GM12878 (cell line): ENCODE measurements at regions not wholly inside any gene's neighbourhood (a gene's known extent, or its start where the extent isn't known, plus 50 kb on each side); places are given as distances from the start of the nearest gene placed in this dataset.

Source experiments
- ATAC-seq: fragments of 200-7000 bp; cut with Tn5 transposase; 3 replicates; pipeline ENCODE4 v1.9.1; 2020; ENCODE audit warnings: mild to moderate bottlenecking, moderate library complexity
- BruUV-seq: library from RNA; stranded (reverse); fragments of 400-500 nt; replicated peaks from 2 replicates; lab custom pipeline; 2021; lab: Mats Ljungman, UMichigan
- CTCF ChIA-PET: fragments of 300-600 bp; sonication (Branson Sonifier 250); formaldehyde crosslinking; extraction: SDS; loops from one replicate; lab custom pipeline; 2021; ENCODE audit warnings: inconsistent platforms; lab: Yijun Ruan, JAX
- POLR2A ChIA-PET: fragments of 350-600 bp; formaldehyde crosslinking; extraction: SDS; loops from one replicate; lab custom pipeline; 2021; ENCODE audit warnings: inconsistent platforms; lab: Charles Lee
- RAD21 ChIA-PET: fragments of 300-600 bp; sonication (Branson Sonifier 250); formaldehyde crosslinking; loops from one replicate; lab custom pipeline; 2023; ENCODE audit warnings: antibody characterized with exemption; ENCODE audit not compliant: unreplicated experiment; lab: Charles Lee
- SMC1A ChIA-PET: fragments of 300-600 bp; sonication (Branson Sonifier 250); formaldehyde crosslinking; loops from one replicate; lab custom pipeline; 2023; ENCODE audit not compliant: unreplicated experiment, uncharacterized antibody; lab: Charles Lee
- DNase-seq: peaks from one replicate; pipeline ENCODE4 v3.0.0-alpha.2; 2011; ENCODE audit warnings: low read depth, low spot score
- FAIRE-seq: peaks from 3 replicates; lab custom pipeline; 2011; peaks lifted over from hg19 to GRCh38; lab: Jason Lieb, UNC
- H2AFZ ChIP-seq: 2 replicates; pipeline ENCODE4 v1.6.0; 2011; ENCODE audit warnings: low read depth, low read length, control low read depth; ENCODE audit not compliant: control insufficient read depth
- H3K27ac ChIP-seq: 2 replicates; pipeline ENCODE4 v1.5.1; 2011; ENCODE audit warnings: control low read depth; ENCODE audit not compliant: control insufficient read depth, insufficient read depth
- H3K27me3 ChIP-seq, 2 experiments: replicated peaks in 1 of 2; 2 replicates each; pipeline versions ENCODE4 v1.6.0 to v1.6.1; 2011; ENCODE audit warnings: low read length in 1 of 2; ENCODE audit not compliant: control insufficient read depth in 2 of 2, insufficient read depth in 2 of 2
- H3K36me3 ChIP-seq, 2 experiments: 2 replicates each; pipeline ENCODE4 v1.5.1; 2011; ENCODE audit warnings: low read length in 1 of 2; ENCODE audit not compliant: control insufficient read depth in 2 of 2, insufficient read depth in 2 of 2
- H3K4me1 ChIP-seq: 2 replicates; pipeline ENCODE4 v1.6.1; 2011; ENCODE audit warnings: mild to moderate bottlenecking, low read length, moderate library complexity, mixed read lengths; ENCODE audit not compliant: control insufficient read depth, insufficient read depth
- H3K4me2 ChIP-seq: 2 replicates; pipeline ENCODE4 v1.6.0; 2011; ENCODE audit warnings: control low read depth; ENCODE audit not compliant: control insufficient read depth, insufficient read depth
- H3K4me3 ChIP-seq: fragments of 200-600 bp; sonication (generic); 2 replicates; pipeline ENCODE4 v1.5.1; 2016
- H3K79me2 ChIP-seq: 2 replicates; pipeline ENCODE4 v1.6.0; 2011; ENCODE audit warnings: low read length; ENCODE audit not compliant: control insufficient read depth, insufficient read depth
- H3K9ac ChIP-seq: 2 replicates; pipeline ENCODE4 v1.8.0; 2011; ENCODE audit warnings: low read length, control low read depth, mixed read lengths; ENCODE audit not compliant: control insufficient read depth, insufficient read depth
- H3K9me3 ChIP-seq: replicated peaks from 3 replicates; pipeline ENCODE4 v1.5.1; 2011; ENCODE audit warnings: mild to moderate bottlenecking, low read length; ENCODE audit not compliant: control insufficient read depth, insufficient read depth
- H4K20me1 ChIP-seq: 2 replicates; pipeline ENCODE4 v1.6.0; 2011; ENCODE audit not compliant: control insufficient read depth, insufficient read depth
- ATF7 ChIP-seq: fragments of 450-650 bp; IDR thresholded peaks from 2 replicates; pipeline ENCODE4 v1.6.1; 2016; ENCODE audit warnings: low read depth, mild to moderate bottlenecking
- CREM ChIP-seq: IDR thresholded peaks from 2 replicates; pipeline ENCODE4 v1.6.1; 2014; ENCODE audit warnings: antibody characterized with exemption, low read depth
- HDAC2 ChIP-seq: fragments of 200-600 bp; sonication (generic); IDR thresholded peaks from 2 replicates; pipeline ENCODE4 v1.6.1; 2017
- MYB ChIP-seq: fragments of 150-350 bp; IDR thresholded peaks from 2 replicates; pipeline ENCODE4 v1.6.1; 2014; ENCODE audit warnings: mild to moderate bottlenecking, low read depth, low read length, borderline replicate concordance
- NFYB ChIP-seq: IDR thresholded peaks from 2 replicates; pipeline ENCODE4 v1.6.1; 2011; ENCODE audit warnings: low read depth, mild to moderate bottlenecking, low read length, improper control_type of control experiment, moderate library complexity; ENCODE audit not compliant: insufficient read depth
- RBBP5 ChIP-seq: fragments of 200-600 bp; sonication (generic); conservative IDR thresholded peaks from 2 replicates; pipeline ENCODE4 v1.6.1; 2016
- RUNX3 ChIP-seq: IDR thresholded peaks from 2 replicates; pipeline ENCODE4 v1.6.1; 2012; ENCODE audit warnings: low read length, inconsistent platforms
- SREBF1 ChIP-seq: IDR thresholded peaks from 2 replicates; pipeline ENCODE4 v1.6.1; 2012; ENCODE audit warnings: mild to moderate bottlenecking, low read length
- TARDBP ChIP-seq: IDR thresholded peaks from 2 replicates; pipeline ENCODE4 v1.6.1; 2016; ENCODE audit warnings: borderline replicate concordance
- TCF3 ChIP-seq: IDR thresholded peaks from 2 replicates; pipeline ENCODE4 v1.6.1; 2012; ENCODE audit warnings: low read depth, mild to moderate bottlenecking, low read length, borderline replicate concordance; ENCODE audit not compliant: insufficient read depth
- WRNIP1 ChIP-seq: IDR thresholded peaks from 2 replicates; pipeline ENCODE4 v1.6.1; 2011; ENCODE audit warnings: low read depth, low read length, improper control_type of control experiment, borderline replicate concordance
- YY1 ChIP-seq: IDR thresholded peaks from 2 replicates; pipeline ENCODE4 v1.6.1; 2011; ENCODE audit warnings: low read depth, mild to moderate bottlenecking, low read length
- ZNF622 ChIP-seq: fragments of 450-650 bp; IDR thresholded peaks from 2 replicates; pipeline ENCODE4 v1.6.1; 2017; ENCODE audit warnings: mild to moderate bottlenecking, inconsistent platforms
- WGBS: methylation state at CpG from one replicate; pipeline ENCODE4 v1.1.6; 2016; ENCODE audit warnings: low lambda C conversion rate; ENCODE audit not compliant: insufficient replicate concordance, insufficient coverage; ENCODE audit errors: missing lambda C conversion rate; 5-methylcytosine and 5-hydroxymethylcytosine counted together
- in situ Hi-C: fragments of 300-500 bp; cut with MboI; formaldehyde crosslinking; loops from 9 replicates; pipeline ENCODE4 v1.14.3; 2018; ENCODE audit warnings: mixed read lengths
- intact Hi-C: fragments of 100-400 bp; cut with micrococcal nuclease; formaldehyde crosslinking; loops from one replicate; pipeline ENCODE4 v1.14.2; 2022; ENCODE audit not compliant: unreplicated experiment
- TF ChIP-seq, protein P1 (sequence below): IDR thresholded peaks from 2 replicates; pipeline ENCODE4 v1.6.1; 2011; ENCODE audit warnings: borderline replicate concordance, low read depth, mild to moderate bottlenecking, moderate library complexity, mixed read lengths, low read length; ENCODE audit not compliant: insufficient read depth; ENCODE audit errors: extremely low read length
- TF ChIP-seq, protein P2 (sequence below): fragments of 450-650 bp; IDR thresholded peaks from 2 replicates; pipeline ENCODE4 v1.6.1; 2017; ENCODE audit warnings: antibody characterized with exemption, mild to moderate bottlenecking, moderate library complexity

DNA sequence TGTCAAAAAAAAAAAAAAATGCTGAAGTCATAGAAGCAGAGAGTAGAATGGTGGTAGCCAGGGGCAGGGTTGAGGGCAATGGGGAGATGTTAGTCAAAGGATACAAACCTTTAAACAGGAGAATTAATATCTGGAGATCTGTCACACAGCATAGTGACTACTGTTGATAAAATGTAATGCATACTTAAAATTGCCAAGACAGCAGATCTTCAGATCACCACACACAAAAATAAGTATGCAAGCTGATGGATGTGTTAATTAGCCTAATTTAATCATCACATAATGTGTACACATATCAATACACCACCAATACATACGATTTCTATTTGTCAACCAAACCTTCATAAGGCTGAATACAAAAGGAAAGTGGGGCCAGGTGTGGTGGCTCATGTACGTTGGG is 83.5 kb upstream of the PHACTR3 start:
- H3K4me3 ChIP-seq: no peak overlapping the region
- TF ChIP-seq YY1 (no peak), WRNIP1 (no peak), TCF3 (no peak), RBBP5 (no peak), RUNX3 (no peak), CREM (no peak), ZNF622 (no peak), ATF7 (no peak), HDAC2 (no peak), NFYB (no peak), MYB (no peak), SREBF1 (no peak), TARDBP (no peak)
- TF ChIP-seq, protein P1, sequence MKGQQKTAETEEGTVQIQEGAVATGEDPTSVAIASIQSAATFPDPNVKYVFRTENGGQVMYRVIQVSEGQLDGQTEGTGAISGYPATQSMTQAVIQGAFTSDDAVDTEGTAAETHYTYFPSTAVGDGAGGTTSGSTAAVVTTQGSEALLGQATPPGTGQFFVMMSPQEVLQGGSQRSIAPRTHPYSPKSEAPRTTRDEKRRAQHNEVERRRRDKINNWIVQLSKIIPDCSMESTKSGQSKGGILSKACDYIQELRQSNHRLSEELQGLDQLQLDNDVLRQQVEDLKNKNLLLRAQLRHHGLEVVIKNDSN: no peak
- TF ChIP-seq, protein P2, sequence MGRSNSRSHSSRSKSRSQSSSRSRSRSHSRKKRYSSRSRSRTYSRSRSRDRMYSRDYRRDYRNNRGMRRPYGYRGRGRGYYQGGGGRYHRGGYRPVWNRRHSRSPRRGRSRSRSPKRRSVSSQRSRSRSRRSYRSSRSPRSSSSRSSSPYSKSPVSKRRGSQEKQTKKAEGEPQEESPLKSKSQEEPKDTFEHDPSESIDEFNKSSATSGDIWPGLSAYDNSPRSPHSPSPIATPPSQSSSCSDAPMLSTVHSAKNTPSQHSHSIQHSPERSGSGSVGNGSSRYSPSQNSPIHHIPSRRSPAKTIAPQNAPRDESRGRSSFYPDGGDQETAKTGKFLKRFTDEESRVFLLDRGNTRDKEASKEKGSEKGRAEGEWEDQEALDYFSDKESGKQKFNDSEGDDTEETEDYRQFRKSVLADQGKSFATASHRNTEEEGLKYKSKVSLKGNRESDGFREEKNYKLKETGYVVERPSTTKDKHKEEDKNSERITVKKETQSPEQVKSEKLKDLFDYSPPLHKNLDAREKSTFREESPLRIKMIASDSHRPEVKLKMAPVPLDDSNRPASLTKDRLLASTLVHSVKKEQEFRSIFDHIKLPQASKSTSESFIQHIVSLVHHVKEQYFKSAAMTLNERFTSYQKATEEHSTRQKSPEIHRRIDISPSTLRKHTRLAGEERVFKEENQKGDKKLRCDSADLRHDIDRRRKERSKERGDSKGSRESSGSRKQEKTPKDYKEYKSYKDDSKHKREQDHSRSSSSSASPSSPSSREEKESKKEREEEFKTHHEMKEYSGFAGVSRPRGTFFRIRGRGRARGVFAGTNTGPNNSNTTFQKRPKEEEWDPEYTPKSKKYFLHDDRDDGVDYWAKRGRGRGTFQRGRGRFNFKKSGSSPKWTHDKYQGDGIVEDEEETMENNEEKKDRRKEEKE: no peak
- TF ChIP-seq, all 136 proteins: peak for 0
- Histone ChIP-seq H3K9me3 (no peaks in the 10 kb centered on the region), H3K4me2 (no peak overlapping the region), H3K27me3 (no peaks in the 10 kb centered on the region; a peak in 2 of 4 replicates), H3K79me2 (no peaks in the 10 kb centered on the region), H2AFZ (no peak overlapping the region), H4K20me1 (no peaks in the 10 kb centered on the region), H3K27ac (no peak overlapping the region), H3K9ac (no peak overlapping the region), H3K36me3 (no peaks in the 10 kb centered on the region), H3K4me1 (no peaks in the 10 kb centered on the region)
- ChIA-PET SMC1A (no interaction called here), CTCF (no interaction called here), POLR2A (no interaction called here), RAD21 (no interaction called here)
- FAIRE-seq: no peak
- WGBS: 8% methylated on average over 2 of the region's 2 CpGs
- in situ Hi-C loops (no loop called here), intact Hi-C loops (no loop called here)
- no peak for DNase-seq
- ATAC-seq: no peak
- BruUV-seq: no TSS peak
